CD4-positive, CD25-positive, alpha-beta regulatory T cell (primary cell): ENCODE measurements at regions not wholly inside any gene's neighbourhood (a gene's known extent, or its start where the extent isn't known, plus 50 kb on each side); places are given as distances from the start of the nearest gene placed in this dataset.

Experiments used
- ATAC-seq, 2 donors: fragments of 150-1000 bp; cut with Tn5 transposase; one replicate each; pipeline ENCODE4 v1.10.0; 2021; ENCODE audit warnings: low read depth in 2 of 2, moderate number of reproducible peaks in 2 of 2, moderate library complexity in 1 of 2
- DNase-seq, 3 donors: peaks; one replicate each; pipeline versions ENCODE4 v3.0.0 to v3.0.0-alpha.2; 2012 to 2022; ENCODE audit warnings: mixed read lengths in 1 of 3
- H3K27ac ChIP-seq: one replicate; pipeline ENCODE4 v1.7.0; 2013; ENCODE audit warnings: mild to moderate bottlenecking, low read length; ENCODE audit not compliant: insufficient read depth, poor library complexity, severe bottlenecking
- H3K27me3 ChIP-seq: one replicate; pipeline ENCODE4 v1.7.0; 2013; ENCODE audit warnings: low read length; ENCODE audit not compliant: control insufficient read depth, insufficient read depth
- H3K36me3 ChIP-seq: one replicate; pipeline ENCODE4 v1.7.0; 2013; ENCODE audit warnings: mild to moderate bottlenecking, low read length, moderate library complexity; ENCODE audit not compliant: control insufficient read depth, insufficient read depth
- H3K4me1 ChIP-seq: 2 replicates; pipeline ENCODE4 v1.7.0; 2013; ENCODE audit warnings: mild to moderate bottlenecking, low read length; ENCODE audit not compliant: insufficient read depth, control insufficient read depth, poor library complexity, severe bottlenecking
- H3K4me3 ChIP-seq: one replicate; pipeline ENCODE4 v1.7.0; 2013; ENCODE audit warnings: low read depth, mild to moderate bottlenecking, low read length, moderate library complexity
- H3K9me3 ChIP-seq, 2 experiments: 1 replicate in 1 of 2; 2 replicates in 1 of 2; pipeline ENCODE4 v1.7.0; 2013; ENCODE audit warnings: low read length in 2 of 2, mild to moderate bottlenecking in 1 of 2, moderate library complexity in 1 of 2; ENCODE audit not compliant: control insufficient read depth in 2 of 2
- H3K27ac Mint-ChIP-seq, 3 donors: one replicate each; pipeline ENCODE4 v1.8.0; 2020 to 2022; ENCODE audit warnings: mild to moderate bottlenecking in 3 of 3, mixed read lengths in 3 of 3, moderate library complexity in 2 of 3
- H3K27me3 Mint-ChIP-seq: one replicate; pipeline ENCODE4 v1.8.0; 2022; ENCODE audit warnings: mild to moderate bottlenecking, mixed read lengths
- H3K36me3 Mint-ChIP-seq: one replicate; pipeline ENCODE4 v1.8.0; 2020; ENCODE audit warnings: mixed read lengths
- H3K4me1 Mint-ChIP-seq, 4 donors: one replicate each; pipeline ENCODE4 v1.8.0; 2020 to 2022; ENCODE audit warnings: mixed read lengths in 4 of 4, mild to moderate bottlenecking in 1 of 4
- H3K4me3 Mint-ChIP-seq, 4 donors: one replicate each; pipeline ENCODE4 v1.8.0; 2020 to 2022; ENCODE audit warnings: mild to moderate bottlenecking in 4 of 4, mixed read lengths in 4 of 4, moderate library complexity in 3 of 4
- H3K9me3 Mint-ChIP-seq, 7 donors: one replicate each; pipeline ENCODE4 v1.8.0; 2020 to 2022; ENCODE audit warnings: mixed read lengths in 7 of 7, mild to moderate bottlenecking in 3 of 7, moderate library complexity in 2 of 7

GRCh38 chr3:189094539-189094938 is 77.2 kb upstream of the TPRG1 start:
- Mint-ChIP-seq H3K9me3 (peaks cover 0 to 4% (median 0%) of the 10 kb centered on the region in 7 donors), H3K4me3 (no peak overlapping the region), H3K27ac (no peak overlapping the region), H3K27me3 (peaks cover 18% of the 10 kb centered on the region), H3K4me1 (no peaks in the 10 kb centered on the region), H3K36me3 (no peaks in the 10 kb centered on the region)
- ATAC-seq = no peak
- H3K4me1 ChIP-seq = no peaks in the 10 kb centered on the region
- no peaks in the 10 kb centered on the region for H3K36me3 ChIP-seq
- no peaks in the 10 kb centered on the region for H3K27me3 ChIP-seq
- no peak for DNase-seq
- no peaks in the 10 kb centered on the region for H3K9me3 ChIP-seq
- H3K4me3 ChIP-seq = no peak overlapping the region
- H3K27ac ChIP-seq = no peak overlapping the region

- no peaks in the 10 kb centered on the region for H3K9me3 ChIP-seq
- Mint-ChIP-seq H3K27me3 (peaks cover 18% of the 10 kb centered on the region), H3K4me3 (peak overlapping the region in 1 of 4 donors; percentile 68), H3K4me1 (no peaks in the 10 kb centered on the region), H3K9me3 (peaks cover 0 to 4% (median 0%) of the 10 kb centered on the region in 7 donors), H3K36me3 (no peaks in the 10 kb centered on the region), H3K27ac (no peak overlapping the region)
- H3K4me3 ChIP-seq = no peak overlapping the region
- ATAC-seq (no peak), DNase-seq (no peak)
- no peaks in the 10 kb centered on the region for H3K36me3 ChIP-seq
- no peaks in the 10 kb centered on the region for H3K27me3 ChIP-seq
- H3K4me1 ChIP-seq = no peaks in the 10 kb centered on the region
- H3K27ac ChIP-seq = no peak overlapping the region
These were observed 75.7 kb upstream of the TPRG1 start for GRCh38 chr3:189096092-189096491.

- no peaks in the 10 kb centered on the region for H3K27me3 ChIP-seq
- Mint-ChIP-seq H3K36me3 (no peaks in the 10 kb centered on the region), H3K27me3 (peaks cover 11% of the 10 kb centered on the region), H3K9me3 (peaks cover 0 to 2% (median 0%) of the 10 kb centered on the region in 7 donors), H3K27ac (no peak overlapping the region), H3K4me3 (no peak overlapping the region), H3K4me1 (no peaks in the 10 kb centered on the region)
- no peaks in the 10 kb centered on the region for H3K9me3 ChIP-seq
- no peak overlapping the region for H3K27ac ChIP-seq
- H3K36me3 ChIP-seq = no peaks in the 10 kb centered on the region
- DNase-seq (no peak), ATAC-seq (no peak)
- no peak overlapping the region for H3K4me3 ChIP-seq
- H3K4me1 ChIP-seq = no peaks in the 10 kb centered on the region
These were observed 72.7 kb upstream of the TPRG1 start for GRCh38 chr3:189099031-189099471.

- ATAC-seq = no peak
- H3K4me1 Mint-ChIP-seq = no peaks in the 10 kb centered on the region
- peaks cover 15% of the 10 kb centered on the region for H3K27me3 Mint-ChIP-seq
These were observed 72.1 kb upstream of the TPRG1 start for GRCh38 chr3:189099505-189100290.

DNA sequence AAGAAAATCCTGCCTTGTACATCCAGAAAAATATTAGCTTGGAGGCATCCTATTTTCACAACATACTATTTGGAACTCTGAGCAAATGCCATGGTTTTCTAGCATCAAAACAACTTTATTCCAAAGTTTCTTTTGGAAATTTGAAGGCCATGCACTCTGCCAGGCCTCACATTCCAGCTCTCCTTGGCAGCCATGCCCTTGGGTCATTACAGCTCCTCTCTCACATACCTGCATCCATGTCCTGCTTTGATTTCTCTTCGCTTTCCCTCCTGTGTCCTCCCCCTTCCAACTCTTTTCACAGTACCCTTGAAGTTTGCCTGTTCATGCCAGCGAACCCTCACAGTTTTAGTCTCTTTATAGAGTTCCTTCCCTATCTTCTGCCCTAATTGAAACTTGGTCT is 70.9 kb upstream of the TPRG1 start:
- Mint-ChIP-seq H3K9me3 (peaks cover 0 to 2% (median 0%) of the 10 kb centered on the region in 7 donors), H3K36me3 (no peaks in the 10 kb centered on the region), H3K27me3 (peaks cover 18% of the 10 kb centered on the region), H3K4me3 (no peak overlapping the region), H3K27ac (no peak overlapping the region), H3K4me1 (peaks cover 0 to 5% (median 0%) of the 10 kb centered on the region in 4 donors)
- Histone ChIP-seq H3K27ac (no peak overlapping the region), H3K9me3 (no peaks in the 10 kb centered on the region), H3K36me3 (no peaks in the 10 kb centered on the region), H3K4me1 (no peaks in the 10 kb centered on the region), H3K4me3 (no peak overlapping the region), H3K27me3 (no peaks in the 10 kb centered on the region)
- ATAC-seq = no peak
- DNase-seq = no peak

More at GRCh38 chr3:189099505-189100290, 72.1 kb upstream of the TPRG1 start:
- Histone ChIP-seq H3K27ac (no peak overlapping the region), H3K4me3 (no peak overlapping the region), H3K4me1 (no peaks in the 10 kb centered on the region), H3K9me3 (no peaks in the 10 kb centered on the region), H3K27me3 (no peaks in the 10 kb centered on the region), H3K36me3 (no peaks in the 10 kb centered on the region)
- no peak for DNase-seq
- Mint-ChIP-seq H3K36me3 (no peaks in the 10 kb centered on the region), H3K9me3 (peaks cover 0 to 2% (median 0%) of the 10 kb centered on the region in 7 donors), H3K4me3 (no peak overlapping the region), H3K27ac (no peak overlapping the region)

- no peaks in the 10 kb centered on the region for H3K4me1 ChIP-seq
- no peak overlapping the region for H3K27ac ChIP-seq
- ATAC-seq = no peak
- Mint-ChIP-seq H3K4me3 (no peak overlapping the region), H3K36me3 (no peaks in the 10 kb centered on the region), H3K27me3 (peaks cover 12% of the 10 kb centered on the region), H3K4me1 (peaks cover 0 to 9% (median 0%) of the 10 kb centered on the region in 4 donors), H3K27ac (no peak overlapping the region), H3K9me3 (no peaks in the 10 kb centered on the region)
- no peaks in the 10 kb centered on the region for H3K36me3 ChIP-seq
- H3K27me3 ChIP-seq = no peaks in the 10 kb centered on the region
- DNase-seq = no peak
- no peaks in the 10 kb centered on the region for H3K9me3 ChIP-seq
- H3K4me3 ChIP-seq = no peak overlapping the region
These were observed 70.2 kb upstream of the TPRG1 start for GRCh38 chr3:189101594-189101993.

GRCh38 chr3:189103208-189103607 is 68.6 kb upstream of the TPRG1 start:
- Mint-ChIP-seq H3K4me3 (no peak overlapping the region), H3K4me1 (peaks cover 0 to 9% (median 0%) of the 10 kb centered on the region in 4 donors), H3K27me3 (peaks cover 21% of the 10 kb centered on the region), H3K9me3 (no peaks in the 10 kb centered on the region), H3K36me3 (no peaks in the 10 kb centered on the region), H3K27ac (no peak overlapping the region)
- Histone ChIP-seq H3K27me3 (no peaks in the 10 kb centered on the region), H3K27ac (no peak overlapping the region), H3K36me3 (no peaks in the 10 kb centered on the region), H3K4me3 (no peak overlapping the region), H3K4me1 (no peaks in the 10 kb centered on the region), H3K9me3 (no peaks in the 10 kb centered on the region)
- DNase-seq (no peak), ATAC-seq (no peak)

GRCh38 chr3:189108067-189108466 is 63.7 kb upstream of the TPRG1 start:
- H3K36me3 ChIP-seq = no peaks in the 10 kb centered on the region
- H3K4me1 ChIP-seq = no peaks in the 10 kb centered on the region
- H3K27me3 ChIP-seq = peaks cover 12% of the 10 kb centered on the region
- no peak for DNase-seq
- H3K9me3 ChIP-seq = no peaks in the 10 kb centered on the region
- H3K4me3 Mint-ChIP-seq = no peak overlapping the region
- H3K27ac Mint-ChIP-seq = no peak overlapping the region
- no peak overlapping the region for H3K27ac ChIP-seq
- ATAC-seq = no peak
- peaks cover 0 to 9% (median 0%) of the 10 kb centered on the region in 4 donors for H3K4me1 Mint-ChIP-seq
- peaks cover 37% of the 10 kb centered on the region for H3K27me3 Mint-ChIP-seq
- peaks cover 0 to 5% (median 0%) of the 10 kb centered on the region in 7 donors for H3K9me3 Mint-ChIP-seq
- H3K36me3 Mint-ChIP-seq = no peaks in the 10 kb centered on the region
- no peak overlapping the region for H3K4me3 ChIP-seq
